Testis (tissue), 2 donors: ENCODE measurements at regions not wholly inside any gene's neighbourhood (a gene's known extent, or its start where the extent isn't known, plus 50 kb on each side); places are given as distances from the start of the nearest gene placed in this dataset.

ENCODE experiments used
- POLR2A ChIP-seq: fragments of 450-650 bp; IDR thresholded peaks from one replicate; pipeline ENCODE4 v1.6.1; 2017; ENCODE audit warnings: antibody characterized with exemption, mild to moderate bottlenecking, moderate library complexity
- TF ChIP-seq, protein P1 (sequence below), 3 experiments: fragments of 450-650 bp in 2 of 3; fragments of 200-600 bp in 1 of 3; sonication (generic) in 1 of 3; IDR thresholded peaks; one replicate each; pipeline ENCODE4 v1.5.1; 2016 to 2019; ENCODE audit warnings: antibody characterized with exemption in 3 of 3, mild to moderate bottlenecking in 2 of 3, moderate library complexity in 1 of 3

- TF ChIP-seq, protein P1, sequence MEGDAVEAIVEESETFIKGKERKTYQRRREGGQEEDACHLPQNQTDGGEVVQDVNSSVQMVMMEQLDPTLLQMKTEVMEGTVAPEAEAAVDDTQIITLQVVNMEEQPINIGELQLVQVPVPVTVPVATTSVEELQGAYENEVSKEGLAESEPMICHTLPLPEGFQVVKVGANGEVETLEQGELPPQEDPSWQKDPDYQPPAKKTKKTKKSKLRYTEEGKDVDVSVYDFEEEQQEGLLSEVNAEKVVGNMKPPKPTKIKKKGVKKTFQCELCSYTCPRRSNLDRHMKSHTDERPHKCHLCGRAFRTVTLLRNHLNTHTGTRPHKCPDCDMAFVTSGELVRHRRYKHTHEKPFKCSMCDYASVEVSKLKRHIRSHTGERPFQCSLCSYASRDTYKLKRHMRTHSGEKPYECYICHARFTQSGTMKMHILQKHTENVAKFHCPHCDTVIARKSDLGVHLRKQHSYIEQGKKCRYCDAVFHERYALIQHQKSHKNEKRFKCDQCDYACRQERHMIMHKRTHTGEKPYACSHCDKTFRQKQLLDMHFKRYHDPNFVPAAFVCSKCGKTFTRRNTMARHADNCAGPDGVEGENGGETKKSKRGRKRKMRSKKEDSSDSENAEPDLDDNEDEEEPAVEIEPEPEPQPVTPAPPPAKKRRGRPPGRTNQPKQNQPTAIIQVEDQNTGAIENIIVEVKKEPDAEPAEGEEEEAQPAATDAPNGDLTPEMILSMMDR (IDR thresholded peaks at IDR 0.05), result no peak
- no peak for TF ChIP-seq POLR2A
Observed at GRCh38 chr3:106643684-106644161, 733.5 kb upstream of the CCDC54 start.
